Kidney (tissue), 13 donors: ENCODE measurements at regions not wholly inside any gene's neighbourhood (a gene's known extent, or its start where the extent isn't known, plus 50 kb on each side); places are given as distances from the start of the nearest gene placed in this dataset.

Experiments
- DNase-seq, 5 donors: peaks; one replicate each; pipeline ENCODE4 v3.0.0-alpha.2; 2013 to 2020
- FAIRE-seq: peaks from 2 replicates; lab custom pipeline; 2012; peaks lifted over from hg19 to GRCh38; lab: Jason Lieb, UNC
- H3K27ac ChIP-seq, 2 donors: one replicate each; pipeline ENCODE4 v1.7.0; 2013; ENCODE audit warnings: low read depth in 2 of 2, low read length in 2 of 2, inconsistent platforms in 1 of 2
- H3K27me3 ChIP-seq: one replicate; pipeline ENCODE4 v1.7.1; 2013; ENCODE audit warnings: low read length, inconsistent platforms; ENCODE audit not compliant: control insufficient read depth, insufficient read depth
- H3K36me3 ChIP-seq, 3 donors: one replicate each; pipeline versions ENCODE4 v1.7.0 to v1.7.1; 2013; ENCODE audit warnings: low read length in 3 of 3, control low read depth in 1 of 3, inconsistent platforms in 1 of 3; ENCODE audit not compliant: insufficient read depth in 3 of 3, control insufficient read depth in 2 of 3
- H3K4me1 ChIP-seq, 3 donors: one replicate each; pipeline versions ENCODE4 v1.7.0 to v1.7.1; 2013; ENCODE audit warnings: low read length in 3 of 3, inconsistent platforms in 1 of 3, low read depth in 1 of 3; ENCODE audit not compliant: control insufficient read depth in 2 of 3, insufficient read depth in 2 of 3
- H3K4me3 ChIP-seq, 3 donors: one replicate each; pipeline versions ENCODE4 v1.7.0 to v1.8.1; 2013; ENCODE audit warnings: low read length in 3 of 3, control low read depth in 1 of 3, inconsistent platforms in 1 of 3
- H3K9ac ChIP-seq, 3 donors: one replicate each; pipeline versions ENCODE4 v1.7.0 to v1.7.1; 2013; ENCODE audit warnings: low read length in 3 of 3, control low read depth in 1 of 3, inconsistent platforms in 1 of 3
- H3K9me3 ChIP-seq, 3 donors: one replicate each; pipeline versions ENCODE4 v1.7.0 to v1.7.1; 2013; ENCODE audit warnings: low read length in 3 of 3, control low read depth in 1 of 3, inconsistent platforms in 1 of 3; ENCODE audit not compliant: control insufficient read depth in 2 of 3, insufficient read depth in 1 of 3
- CTCF ChIP-seq: IDR thresholded peaks from 3 replicates; pipeline ENCODE4 v1.5.1; 2012; ENCODE audit warnings: mild to moderate bottlenecking, moderate library complexity, borderline replicate concordance; ENCODE audit not compliant: insufficient read depth; ENCODE audit errors: extremely low read depth
- intact Hi-C: fragments of 100-400 bp; cut with DNase I; formaldehyde crosslinking; loops from one replicate; pipeline ENCODE4 v1.11.1; 2022
- donor health status: control.
- donor health status: control.
- donor health status: control.
- donor health status: control.
- donor health status: control.
- donor health status: DM: yes; HTN: yes; CAD: no.
- donor health status: Normal renal cell carcinoma (clear cell type).

- FAIRE-seq, result no peak
- intact Hi-C loops, result no loop called here
These were observed 67.3 kb upstream of the BARX2 start for GRCh38 chr11:129308241-129308865.

GRCh38 chr11:129307162-129307561, 68.5 kb upstream of the BARX2 start:
- intact Hi-C loops, result no loop called here
- no peak for FAIRE-seq
- no peak for TF ChIP-seq CTCF

More at GRCh38 chr11:129308241-129308865, 67.3 kb upstream of the BARX2 start:
- Histone ChIP-seq H3K4me3 (no peak overlapping the region), H3K27me3 (no peaks in the 10 kb centered on the region), H3K27ac (no peak overlapping the region), H3K4me1 (no peaks in the 10 kb centered on the region), H3K9me3 (no peaks in the 10 kb centered on the region), H3K36me3 (no peaks in the 10 kb centered on the region), H3K9ac (no peak overlapping the region)
- no peak for TF ChIP-seq CTCF
- DNase-seq, result no peak

GRCh38 chr11:129302386-129303101, 73.1 kb upstream of the BARX2 start:
- Histone ChIP-seq H3K36me3 (no peaks in the 10 kb centered on the region), H3K4me3 (no peak overlapping the region), H3K9me3 (no peaks in the 10 kb centered on the region), H3K27ac (no peak overlapping the region), H3K4me1 (no peaks in the 10 kb centered on the region), H3K27me3 (no peaks in the 10 kb centered on the region), H3K9ac (no peak overlapping the region)
- FAIRE-seq, result no peak
- no peak for TF ChIP-seq CTCF
- DNase-seq, result no peak
- intact Hi-C loops, result no loop called here

More at GRCh38 chr11:129307162-129307561, 68.5 kb upstream of the BARX2 start:
- no peak overlapping the region for H3K4me3 ChIP-seq
- H3K27ac ChIP-seq, result no peak overlapping the region
- H3K9ac ChIP-seq, result no peak overlapping the region
- no peak for DNase-seq
- no peaks in the 10 kb centered on the region for H3K9me3 ChIP-seq
- no peaks in the 10 kb centered on the region for H3K27me3 ChIP-seq
- no peaks in the 10 kb centered on the region for H3K4me1 ChIP-seq
- no peaks in the 10 kb centered on the region for H3K36me3 ChIP-seq
